ENCODE measurements at regions not wholly inside any gene's neighbourhood (a gene's known extent, or its start where the extent isn't known, plus 50 kb on each side); places are given as distances from the start of the nearest gene placed in this dataset.
"Not testable (repeated sequence)": the region's sequence is repeated elsewhere in the genome, so short reads cannot be mapped to it uniquely, and the experiment has no call there.

DNA sequence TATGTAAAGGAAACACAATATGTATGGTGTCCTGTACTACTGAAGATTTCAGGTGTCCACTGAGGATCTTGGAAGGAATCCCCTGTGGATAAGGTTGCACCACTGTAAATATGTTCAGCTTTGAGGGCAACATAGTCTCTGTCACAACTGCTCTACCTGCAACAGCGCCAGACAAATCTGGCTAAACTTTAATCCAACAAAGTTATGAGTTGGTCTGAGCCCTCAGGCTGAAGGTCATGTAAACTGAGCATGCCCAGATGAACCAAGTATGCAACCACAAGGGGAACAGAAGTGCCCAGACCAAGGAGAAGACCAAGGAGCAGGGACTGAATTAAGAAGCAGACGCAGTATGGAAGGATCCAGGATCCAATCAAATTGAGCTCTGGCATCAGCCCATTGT, 135.0 kb upstream of the ZNF658 start:
- TF ChIP-seq, protein P1, sequence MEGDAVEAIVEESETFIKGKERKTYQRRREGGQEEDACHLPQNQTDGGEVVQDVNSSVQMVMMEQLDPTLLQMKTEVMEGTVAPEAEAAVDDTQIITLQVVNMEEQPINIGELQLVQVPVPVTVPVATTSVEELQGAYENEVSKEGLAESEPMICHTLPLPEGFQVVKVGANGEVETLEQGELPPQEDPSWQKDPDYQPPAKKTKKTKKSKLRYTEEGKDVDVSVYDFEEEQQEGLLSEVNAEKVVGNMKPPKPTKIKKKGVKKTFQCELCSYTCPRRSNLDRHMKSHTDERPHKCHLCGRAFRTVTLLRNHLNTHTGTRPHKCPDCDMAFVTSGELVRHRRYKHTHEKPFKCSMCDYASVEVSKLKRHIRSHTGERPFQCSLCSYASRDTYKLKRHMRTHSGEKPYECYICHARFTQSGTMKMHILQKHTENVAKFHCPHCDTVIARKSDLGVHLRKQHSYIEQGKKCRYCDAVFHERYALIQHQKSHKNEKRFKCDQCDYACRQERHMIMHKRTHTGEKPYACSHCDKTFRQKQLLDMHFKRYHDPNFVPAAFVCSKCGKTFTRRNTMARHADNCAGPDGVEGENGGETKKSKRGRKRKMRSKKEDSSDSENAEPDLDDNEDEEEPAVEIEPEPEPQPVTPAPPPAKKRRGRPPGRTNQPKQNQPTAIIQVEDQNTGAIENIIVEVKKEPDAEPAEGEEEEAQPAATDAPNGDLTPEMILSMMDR (IDR thresholded peaks at IDR 0.05), result not testable (repeated sequence)
- not testable (repeated sequence) for TF ChIP-seq EP300 (IDR thresholded peaks at IDR 0.05)
